WTC11 (cell line): ENCODE measurements at regions not wholly inside any gene's neighbourhood (a gene's known extent, or its start where the extent isn't known, plus 50 kb on each side); places are given as distances from the start of the nearest gene placed in this dataset.

ENCODE experiments used
- CBFB ChIP-seq: sonication (generic); formaldehyde crosslinking; IDR thresholded peaks from 2 replicates; pipeline ENCODE4 v1.8.1; 2022; ENCODE audit warnings: mild to moderate bottlenecking, low read depth, missing genetic modification reagents
- GABPB1 ChIP-seq: sonication (generic); formaldehyde crosslinking; IDR thresholded peaks from 2 replicates; pipeline ENCODE4 v1.8.1; 2023; ENCODE audit warnings: mild to moderate bottlenecking, missing genetic modification reagents
- GRHL2 ChIP-seq: fragments of 250-450 bp; sonication (Bioruptor Pico); IDR thresholded peaks from 2 replicates; pipeline ENCODE4 v1.8.0; 2022; ENCODE audit warnings: mild to moderate bottlenecking, moderate library complexity; ENCODE audit not compliant: insufficient replicate concordance, severe bottlenecking
- SMAD3 ChIP-seq: sonication (generic); formaldehyde crosslinking; IDR thresholded peaks from 2 replicates; pipeline ENCODE4 v1.8.0; 2022; ENCODE audit warnings: missing genetic modification reagents, mild to moderate bottlenecking, borderline replicate concordance
- TCF7 ChIP-seq: sonication (generic); formaldehyde crosslinking; IDR thresholded peaks from 2 replicates; pipeline ENCODE4 v1.8.0; 2022; ENCODE audit warnings: mild to moderate bottlenecking, low read depth, missing genetic modification reagents, moderate library complexity
- TEAD4 ChIP-seq: sonication (generic); formaldehyde crosslinking; IDR thresholded peaks from 2 replicates; pipeline ENCODE4 v1.8.0; 2022; ENCODE audit warnings: mild to moderate bottlenecking, missing genetic modification reagents
- ZNF121 ChIP-seq: sonication (generic); formaldehyde crosslinking; IDR thresholded peaks from 2 replicates; pipeline ENCODE4 v1.8.0; 2023; ENCODE audit warnings: missing genetic modification reagents
- ZNF263 ChIP-seq: sonication (generic); formaldehyde crosslinking; IDR thresholded peaks from 2 replicates; pipeline ENCODE4 v1.8.1; 2022; ENCODE audit warnings: low read depth, mild to moderate bottlenecking, moderate library complexity, missing genetic modification reagents
- TF ChIP-seq, protein P1 (sequence below): fragments of 200-600 bp; IDR thresholded peaks from 2 replicates; pipeline ENCODE4 v1.8.0; 2022; ENCODE audit warnings: antibody characterized with exemption
- TF ChIP-seq, protein P2 (sequence below): sonication (generic); formaldehyde crosslinking; conservative IDR thresholded peaks from 2 replicates; pipeline ENCODE4 v1.8.1; 2023; ENCODE audit warnings: mild to moderate bottlenecking, low read depth, missing genetic modification reagents, moderate library complexity
- TF ChIP-seq, protein P3 (sequence below): sonication (generic); formaldehyde crosslinking; IDR thresholded peaks from 2 replicates; pipeline ENCODE4 v1.8.1; 2023; ENCODE audit warnings: mild to moderate bottlenecking, moderate library complexity, missing genetic modification reagents
- TF ChIP-seq, protein P4 (sequence below): sonication (generic); formaldehyde crosslinking; IDR thresholded peaks from 2 replicates; pipeline ENCODE4 v1.8.1; 2022; ENCODE audit warnings: mild to moderate bottlenecking, missing genetic modification reagents, moderate library complexity, borderline replicate concordance
- TF ChIP-seq, protein P5 (sequence below): sonication (generic); formaldehyde crosslinking; IDR thresholded peaks from 2 replicates; pipeline ENCODE4 v1.8.1; 2023; ENCODE audit warnings: mild to moderate bottlenecking, missing genetic modification reagents, moderate library complexity
- TF ChIP-seq, protein P6 (sequence below): sonication (generic); formaldehyde crosslinking; IDR thresholded peaks from 2 replicates; pipeline ENCODE4 v1.8.0; 2022; ENCODE audit warnings: missing genetic modification reagents

DNA sequence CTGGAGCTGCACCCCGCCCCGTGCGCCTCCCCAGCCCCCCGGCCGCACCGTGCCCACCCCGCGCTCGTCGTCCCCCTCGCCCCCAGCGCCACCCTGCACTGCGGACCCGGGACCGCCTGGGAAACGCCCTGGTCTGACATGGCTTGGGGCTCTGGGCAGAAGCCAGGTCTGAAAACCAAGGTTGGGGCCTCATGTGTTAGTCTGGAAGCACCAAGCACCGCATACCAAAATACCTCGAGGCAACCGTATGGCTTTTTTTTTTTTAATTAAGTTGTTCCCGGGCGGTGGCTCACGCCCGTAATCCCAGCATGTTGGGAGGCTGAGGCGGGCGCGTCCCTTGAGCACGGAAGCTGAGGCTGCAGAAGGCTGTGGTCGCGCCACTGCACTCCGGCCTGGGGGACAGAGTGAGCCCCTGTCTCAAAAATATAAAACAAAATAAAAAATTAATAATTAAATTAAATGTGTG lies 91.5 kb upstream of the CHD2 start:
- no peak for TF ChIP-seq GABPB1
- no peak for TF ChIP-seq TEAD4 (CRISPR knock-in tag)
- TF ChIP-seq CBFB, result no peak
- TF ChIP-seq, protein P1, sequence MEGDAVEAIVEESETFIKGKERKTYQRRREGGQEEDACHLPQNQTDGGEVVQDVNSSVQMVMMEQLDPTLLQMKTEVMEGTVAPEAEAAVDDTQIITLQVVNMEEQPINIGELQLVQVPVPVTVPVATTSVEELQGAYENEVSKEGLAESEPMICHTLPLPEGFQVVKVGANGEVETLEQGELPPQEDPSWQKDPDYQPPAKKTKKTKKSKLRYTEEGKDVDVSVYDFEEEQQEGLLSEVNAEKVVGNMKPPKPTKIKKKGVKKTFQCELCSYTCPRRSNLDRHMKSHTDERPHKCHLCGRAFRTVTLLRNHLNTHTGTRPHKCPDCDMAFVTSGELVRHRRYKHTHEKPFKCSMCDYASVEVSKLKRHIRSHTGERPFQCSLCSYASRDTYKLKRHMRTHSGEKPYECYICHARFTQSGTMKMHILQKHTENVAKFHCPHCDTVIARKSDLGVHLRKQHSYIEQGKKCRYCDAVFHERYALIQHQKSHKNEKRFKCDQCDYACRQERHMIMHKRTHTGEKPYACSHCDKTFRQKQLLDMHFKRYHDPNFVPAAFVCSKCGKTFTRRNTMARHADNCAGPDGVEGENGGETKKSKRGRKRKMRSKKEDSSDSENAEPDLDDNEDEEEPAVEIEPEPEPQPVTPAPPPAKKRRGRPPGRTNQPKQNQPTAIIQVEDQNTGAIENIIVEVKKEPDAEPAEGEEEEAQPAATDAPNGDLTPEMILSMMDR, result no peak
- TF ChIP-seq, protein P2, sequence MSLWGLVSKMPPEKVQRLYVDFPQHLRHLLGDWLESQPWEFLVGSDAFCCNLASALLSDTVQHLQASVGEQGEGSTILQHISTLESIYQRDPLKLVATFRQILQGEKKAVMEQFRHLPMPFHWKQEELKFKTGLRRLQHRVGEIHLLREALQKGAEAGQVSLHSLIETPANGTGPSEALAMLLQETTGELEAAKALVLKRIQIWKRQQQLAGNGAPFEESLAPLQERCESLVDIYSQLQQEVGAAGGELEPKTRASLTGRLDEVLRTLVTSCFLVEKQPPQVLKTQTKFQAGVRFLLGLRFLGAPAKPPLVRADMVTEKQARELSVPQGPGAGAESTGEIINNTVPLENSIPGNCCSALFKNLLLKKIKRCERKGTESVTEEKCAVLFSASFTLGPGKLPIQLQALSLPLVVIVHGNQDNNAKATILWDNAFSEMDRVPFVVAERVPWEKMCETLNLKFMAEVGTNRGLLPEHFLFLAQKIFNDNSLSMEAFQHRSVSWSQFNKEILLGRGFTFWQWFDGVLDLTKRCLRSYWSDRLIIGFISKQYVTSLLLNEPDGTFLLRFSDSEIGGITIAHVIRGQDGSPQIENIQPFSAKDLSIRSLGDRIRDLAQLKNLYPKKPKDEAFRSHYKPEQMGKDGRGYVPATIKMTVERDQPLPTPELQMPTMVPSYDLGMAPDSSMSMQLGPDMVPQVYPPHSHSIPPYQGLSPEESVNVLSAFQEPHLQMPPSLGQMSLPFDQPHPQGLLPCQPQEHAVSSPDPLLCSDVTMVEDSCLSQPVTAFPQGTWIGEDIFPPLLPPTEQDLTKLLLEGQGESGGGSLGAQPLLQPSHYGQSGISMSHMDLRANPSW (CRISPR knock-in tag), result no peak
- no peak for TF ChIP-seq ZNF121 (CRISPR knock-in tag)
- no peak for TF ChIP-seq SMAD3 (CRISPR knock-in tag)
- TF ChIP-seq, protein P3, sequence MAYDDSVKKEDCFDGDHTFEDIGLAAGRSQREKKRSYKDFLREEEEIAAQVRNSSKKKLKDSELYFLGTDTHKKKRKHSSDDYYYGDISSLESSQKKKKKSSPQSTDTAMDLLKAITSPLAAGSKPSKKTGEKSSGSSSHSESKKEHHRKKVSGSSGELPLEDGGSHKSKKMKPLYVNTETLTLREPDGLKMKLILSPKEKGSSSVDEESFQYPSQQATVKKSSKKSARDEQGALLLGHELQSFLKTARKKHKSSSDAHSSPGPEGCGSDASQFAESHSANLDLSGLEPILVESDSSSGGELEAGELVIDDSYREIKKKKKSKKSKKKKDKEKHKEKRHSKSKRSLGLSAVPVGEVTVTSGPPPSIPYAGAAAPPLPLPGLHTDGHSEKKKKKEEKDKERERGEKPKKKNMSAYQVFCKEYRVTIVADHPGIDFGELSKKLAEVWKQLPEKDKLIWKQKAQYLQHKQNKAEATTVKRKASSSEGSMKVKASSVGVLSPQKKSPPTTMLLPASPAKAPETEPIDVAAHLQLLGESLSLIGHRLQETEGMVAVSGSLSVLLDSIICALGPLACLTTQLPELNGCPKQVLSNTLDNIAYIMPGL (CRISPR knock-in tag), result no peak
- TF ChIP-seq TCF7 (CRISPR knock-in tag), result no peak
- TF ChIP-seq, protein P4, sequence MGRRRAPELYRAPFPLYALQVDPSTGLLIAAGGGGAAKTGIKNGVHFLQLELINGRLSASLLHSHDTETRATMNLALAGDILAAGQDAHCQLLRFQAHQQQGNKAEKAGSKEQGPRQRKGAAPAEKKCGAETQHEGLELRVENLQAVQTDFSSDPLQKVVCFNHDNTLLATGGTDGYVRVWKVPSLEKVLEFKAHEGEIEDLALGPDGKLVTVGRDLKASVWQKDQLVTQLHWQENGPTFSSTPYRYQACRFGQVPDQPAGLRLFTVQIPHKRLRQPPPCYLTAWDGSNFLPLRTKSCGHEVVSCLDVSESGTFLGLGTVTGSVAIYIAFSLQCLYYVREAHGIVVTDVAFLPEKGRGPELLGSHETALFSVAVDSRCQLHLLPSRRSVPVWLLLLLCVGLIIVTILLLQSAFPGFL, result no peak
- no peak for TF ChIP-seq GRHL2 (CRISPR knock-in tag)
- TF ChIP-seq, protein P5, sequence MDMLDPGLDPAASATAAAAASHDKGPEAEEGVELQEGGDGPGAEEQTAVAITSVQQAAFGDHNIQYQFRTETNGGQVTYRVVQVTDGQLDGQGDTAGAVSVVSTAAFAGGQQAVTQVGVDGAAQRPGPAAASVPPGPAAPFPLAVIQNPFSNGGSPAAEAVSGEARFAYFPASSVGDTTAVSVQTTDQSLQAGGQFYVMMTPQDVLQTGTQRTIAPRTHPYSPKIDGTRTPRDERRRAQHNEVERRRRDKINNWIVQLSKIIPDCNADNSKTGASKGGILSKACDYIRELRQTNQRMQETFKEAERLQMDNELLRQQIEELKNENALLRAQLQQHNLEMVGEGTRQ (CRISPR knock-in tag), result no peak
- TF ChIP-seq ZNF263 (CRISPR knock-in tag), result no peak
- TF ChIP-seq, protein P6, sequence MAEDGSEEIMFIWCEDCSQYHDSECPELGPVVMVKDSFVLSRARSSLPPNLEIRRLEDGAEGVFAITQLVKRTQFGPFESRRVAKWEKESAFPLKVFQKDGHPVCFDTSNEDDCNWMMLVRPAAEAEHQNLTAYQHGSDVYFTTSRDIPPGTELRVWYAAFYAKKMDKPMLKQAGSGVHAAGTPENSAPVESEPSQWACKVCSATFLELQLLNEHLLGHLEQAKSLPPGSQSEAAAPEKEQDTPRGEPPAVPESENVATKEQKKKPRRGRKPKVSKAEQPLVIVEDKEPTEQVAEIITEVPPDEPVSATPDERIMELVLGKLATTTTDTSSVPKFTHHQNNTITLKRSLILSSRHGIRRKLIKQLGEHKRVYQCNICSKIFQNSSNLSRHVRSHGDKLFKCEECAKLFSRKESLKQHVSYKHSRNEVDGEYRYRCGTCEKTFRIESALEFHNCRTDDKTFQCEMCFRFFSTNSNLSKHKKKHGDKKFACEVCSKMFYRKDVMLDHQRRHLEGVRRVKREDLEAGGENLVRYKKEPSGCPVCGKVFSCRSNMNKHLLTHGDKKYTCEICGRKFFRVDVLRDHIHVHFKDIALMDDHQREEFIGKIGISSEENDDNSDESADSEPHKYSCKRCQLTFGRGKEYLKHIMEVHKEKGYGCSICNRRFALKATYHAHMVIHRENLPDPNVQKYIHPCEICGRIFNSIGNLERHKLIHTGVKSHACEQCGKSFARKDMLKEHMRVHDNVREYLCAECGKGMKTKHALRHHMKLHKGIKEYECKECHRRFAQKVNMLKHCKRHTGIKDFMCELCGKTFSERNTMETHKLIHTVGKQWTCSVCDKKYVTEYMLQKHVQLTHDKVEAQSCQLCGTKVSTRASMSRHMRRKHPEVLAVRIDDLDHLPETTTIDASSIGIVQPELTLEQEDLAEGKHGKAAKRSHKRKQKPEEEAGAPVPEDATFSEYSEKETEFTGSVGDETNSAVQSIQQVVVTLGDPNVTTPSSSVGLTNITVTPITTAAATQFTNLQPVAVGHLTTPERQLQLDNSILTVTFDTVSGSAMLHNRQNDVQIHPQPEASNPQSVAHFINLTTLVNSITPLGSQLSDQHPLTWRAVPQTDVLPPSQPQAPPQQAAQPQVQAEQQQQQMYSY (CRISPR knock-in tag), result no peak
